ENCODE measurements at regions not wholly inside any gene's neighbourhood (a gene's known extent, or its start where the extent isn't known, plus 50 kb on each side); places are given as distances from the start of the nearest gene placed in this dataset.

DNA sequence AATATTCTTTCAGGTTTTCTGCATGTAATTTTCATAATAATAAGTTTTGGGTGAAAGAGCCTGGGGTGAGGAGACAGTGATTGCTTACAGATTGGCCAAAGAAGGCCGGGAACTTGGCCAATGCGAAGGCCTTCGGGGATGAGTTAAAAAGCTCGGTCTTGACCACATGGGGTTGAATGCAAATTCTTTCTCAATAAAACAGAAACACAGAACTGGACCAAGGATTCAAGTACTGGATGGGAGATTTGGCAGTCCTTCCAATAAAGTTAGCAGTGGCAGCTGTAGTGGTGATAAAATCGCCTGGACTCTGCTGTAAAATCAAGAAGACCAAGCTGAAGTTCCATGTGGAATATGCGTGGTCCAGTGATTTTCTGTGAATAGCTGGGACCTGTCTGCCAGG is 282.2 kb upstream of the KLF3 start:
- Histone ChIP-seq H3K27me3 (no peaks in the 10 kb centered on the region), H3K9me3 (no peaks in the 10 kb centered on the region), H3K4me1 (peaks cover 41% of the 10 kb centered on the region), H3K4me3 (ENCODE audit: low read depth, low read length) (no peak overlapping the region), H3K36me3 (no peaks in the 10 kb centered on the region)
- DNase-seq, result no peak
- no peak for TF ChIP-seq CTCF (IDR thresholded peaks at IDR 0.05; ENCODE audit: low read depth, low read length)

GRCh38 chr4:38382520-38382919 is 281.5 kb upstream of the KLF3 start:
- Histone ChIP-seq H3K4me1 (peaks cover 45% of the 10 kb centered on the region), H3K36me3 (no peaks in the 10 kb centered on the region), H3K27me3 (no peaks in the 10 kb centered on the region), H3K9me3 (no peaks in the 10 kb centered on the region), H3K4me3 (ENCODE audit: low read depth, low read length) (no peak overlapping the region)
- no peak for TF ChIP-seq CTCF (IDR thresholded peaks at IDR 0.05; ENCODE audit: low read depth, low read length)
- DNase-seq, result peak; percentile 68

GRCh38 chr4:38383646-38384121 is 280.3 kb upstream of the KLF3 start:
- DNase-seq, result no peak
- H3K36me3 ChIP-seq, result no peaks in the 10 kb centered on the region
- no peak overlapping the region for H3K4me3 ChIP-seq (ENCODE audit: low read depth, low read length)
- no peaks in the 10 kb centered on the region for H3K27me3 ChIP-seq
- no peak for TF ChIP-seq CTCF (IDR thresholded peaks at IDR 0.05; ENCODE audit: low read depth, low read length)
- no peaks in the 10 kb centered on the region for H3K9me3 ChIP-seq
- peaks cover 52% of the 10 kb centered on the region for H3K4me1 ChIP-seq

- no peak for DNase-seq
- Histone ChIP-seq H3K36me3 (no peaks in the 10 kb centered on the region), H3K27me3 (no peaks in the 10 kb centered on the region), H3K9me3 (no peaks in the 10 kb centered on the region), H3K4me3 (ENCODE audit: low read depth, low read length) (no peak overlapping the region), H3K4me1 (peaks cover 52% of the 10 kb centered on the region)
- no peak for TF ChIP-seq CTCF (IDR thresholded peaks at IDR 0.05; ENCODE audit: low read depth, low read length)
These were observed 278.6 kb upstream of the KLF3 start for GRCh38 chr4:38385093-38386004.

GRCh38 chr4:38386005-38386551 is 277.9 kb upstream of the KLF3 start:
- no peak for DNase-seq
- no peaks in the 10 kb centered on the region for H3K27me3 ChIP-seq
- H3K4me3 ChIP-seq (ENCODE audit: low read depth, low read length), result no peak overlapping the region
- no peaks in the 10 kb centered on the region for H3K9me3 ChIP-seq
- no peak for TF ChIP-seq CTCF (IDR thresholded peaks at IDR 0.05; ENCODE audit: low read depth, low read length)
- H3K4me1 ChIP-seq, result peaks cover 52% of the 10 kb centered on the region
- no peaks in the 10 kb centered on the region for H3K36me3 ChIP-seq

DNA sequence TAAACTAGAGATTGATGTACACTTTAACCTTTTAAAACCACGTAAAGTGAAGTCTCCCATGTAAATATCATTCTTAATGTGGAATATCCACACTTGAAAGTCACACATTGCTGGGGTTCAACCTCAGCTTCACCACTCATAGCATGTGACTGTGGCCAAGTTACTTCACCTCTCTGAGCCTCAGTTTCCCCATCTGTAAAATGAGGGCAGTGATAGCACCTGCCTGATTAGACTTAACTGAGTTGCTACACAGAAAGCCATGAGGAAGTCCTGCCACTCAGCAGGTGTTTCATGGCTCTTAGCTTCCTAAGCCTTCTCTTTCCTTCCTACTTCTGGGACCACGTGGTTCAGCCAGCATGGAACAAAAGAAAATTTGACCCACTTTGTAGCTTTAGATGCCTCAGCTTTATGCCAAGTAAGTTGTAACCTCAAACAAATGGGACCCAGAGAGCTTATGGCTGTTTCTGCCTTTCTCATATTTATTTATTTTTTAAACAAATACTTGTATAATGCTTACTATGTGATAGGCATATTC is 277.3 kb upstream of the KLF3 start:
- H3K4me3 ChIP-seq (ENCODE audit: low read depth, low read length), result no peak overlapping the region

More for the DNA sequence above, 277.3 kb upstream of the KLF3 start:
- TF ChIP-seq CTCF (IDR thresholded peaks at IDR 0.05; ENCODE audit: low read depth, low read length), result no peak
- Histone ChIP-seq H3K9me3 (no peaks in the 10 kb centered on the region), H3K4me1 (peaks cover 47% of the 10 kb centered on the region), H3K36me3 (no peaks in the 10 kb centered on the region), H3K27me3 (no peaks in the 10 kb centered on the region)
- DNase-seq, result no peak
